NCI-H146 treated with DMSO at 0.1 percent for 48 hours (cell line): ENCODE measurements at regions not wholly inside any gene's neighbourhood (a gene's known extent, or its start where the extent isn't known, plus 50 kb on each side); places are given as distances from the start of the nearest gene placed in this dataset.
A peak's percentile ranks its signal among the peaks of the same experiment; 100 is the strongest.

Experiments used
- DNase-seq: peaks from one replicate; lab custom pipeline; 2025; ENCODE audit not compliant: unreplicated experiment; lab: John Stamatoyannopoulos, UW

GRCh38 chr5:96340357-96340756, 92.7 kb downstream of the PCSK1 start:
- DNase-seq, result no peak

DNA sequence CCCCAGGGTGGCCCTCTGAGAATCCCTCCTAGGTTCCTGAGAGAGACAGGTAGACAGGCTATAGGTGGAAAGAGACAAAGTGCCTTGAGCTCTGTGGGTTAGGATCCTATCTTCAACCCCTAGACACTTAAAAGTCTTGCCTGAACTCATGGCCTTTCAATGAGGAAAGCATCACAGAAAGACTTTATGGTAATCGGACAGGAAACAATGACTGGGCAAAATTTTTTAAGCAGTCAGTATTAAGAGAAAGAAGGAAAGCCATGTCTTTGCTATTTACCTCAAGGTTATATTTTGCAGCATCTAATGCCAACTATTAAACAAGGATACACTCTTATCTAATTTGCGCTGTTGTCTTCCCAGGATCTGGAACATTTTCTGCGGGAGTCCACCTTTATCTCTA, 93.2 kb downstream of the PCSK1 start:
- DNase-seq, result no peak

DNA sequence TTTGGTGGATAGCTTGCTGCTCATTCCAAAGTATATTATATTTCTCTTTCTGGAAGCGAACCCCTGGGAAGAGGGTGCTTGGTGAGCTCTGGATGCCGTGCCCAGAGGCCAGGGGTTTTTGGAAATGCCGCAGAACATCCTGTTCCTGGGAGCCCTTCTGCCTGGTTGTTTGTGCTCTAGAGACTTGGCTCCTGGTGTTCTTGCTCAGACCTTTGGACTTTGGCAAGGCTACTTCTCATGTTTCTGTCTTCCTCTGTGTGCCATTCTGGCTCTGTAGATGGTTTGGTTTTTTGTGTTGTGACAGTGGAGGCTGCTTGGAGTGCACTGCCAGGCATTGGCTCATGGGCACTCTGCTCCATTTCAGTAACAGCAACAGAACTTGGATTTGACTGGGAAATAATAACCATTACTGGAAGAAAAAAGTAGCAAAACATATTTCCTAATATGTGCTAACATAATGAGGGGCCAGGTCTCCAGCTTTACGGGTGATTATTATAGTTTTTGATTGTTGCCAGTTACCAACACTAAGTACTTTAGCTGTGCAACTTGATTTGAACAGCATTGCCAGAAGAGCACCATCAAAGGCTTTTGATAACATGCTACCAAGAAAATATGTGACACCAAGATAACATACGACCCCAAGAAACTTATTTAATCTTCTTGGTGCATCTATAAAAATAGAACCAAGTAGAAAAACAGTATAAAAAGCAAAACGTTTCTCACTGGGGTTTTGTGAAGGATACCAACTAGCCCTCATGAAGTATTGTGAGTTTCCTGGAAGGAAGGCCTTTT, 94.2 kb downstream of the PCSK1 start:
- DNase-seq, result no peak

DNA sequence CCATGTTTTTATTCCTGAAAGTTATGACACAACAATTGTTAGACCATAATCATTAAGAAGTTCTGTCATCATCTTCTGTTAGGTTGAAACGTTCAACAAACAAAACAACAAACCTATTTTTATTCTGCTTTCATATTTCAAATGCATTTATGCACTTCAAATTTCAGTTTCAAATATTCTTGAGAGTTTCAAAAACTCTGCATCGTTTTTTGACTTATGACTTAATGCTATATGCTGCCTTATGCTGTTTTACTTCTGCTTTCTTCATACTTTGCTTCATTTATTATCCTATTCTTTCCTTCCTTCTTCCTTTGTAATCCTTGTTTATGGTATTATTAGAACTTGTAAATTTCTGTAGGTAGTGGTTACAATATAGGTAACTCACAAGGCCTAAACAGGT, 95.0 kb downstream of the PCSK1 start:
- no peak for DNase-seq

GRCh38 chr5:96337048-96337781, 95.8 kb downstream of the PCSK1 start:
- DNase-seq, result no peak

- peak; percentile 9 for DNase-seq
Measured at GRCh38 chr5:96336351-96336985, 96.6 kb downstream of the PCSK1 start.

- DNase-seq, result no peak
Measured at GRCh38 chr5:96335873-96336272, 97.2 kb downstream of the PCSK1 start.

DNA sequence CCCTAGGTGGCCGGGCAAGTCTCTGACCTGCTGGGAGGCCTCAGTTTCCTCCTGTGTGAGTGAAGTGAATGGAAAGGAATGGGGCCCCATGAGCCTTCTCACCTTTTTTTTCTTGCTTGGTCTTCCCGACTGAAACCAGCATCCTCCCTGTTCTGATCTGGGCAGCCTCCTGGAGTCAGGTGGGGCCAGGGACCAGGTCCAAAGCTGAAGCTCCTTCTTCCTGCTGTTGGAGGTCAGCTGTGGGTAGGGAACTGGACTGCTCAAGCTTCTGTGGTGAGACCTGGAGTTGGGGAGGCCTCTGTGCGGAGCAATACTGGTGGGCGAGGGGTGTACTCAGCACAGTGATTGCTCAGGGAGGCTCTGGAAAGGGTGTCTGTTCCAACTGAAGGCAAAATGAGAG, 99.7 kb downstream of the PCSK1 start:
- DNase-seq, result no peak

DNA sequence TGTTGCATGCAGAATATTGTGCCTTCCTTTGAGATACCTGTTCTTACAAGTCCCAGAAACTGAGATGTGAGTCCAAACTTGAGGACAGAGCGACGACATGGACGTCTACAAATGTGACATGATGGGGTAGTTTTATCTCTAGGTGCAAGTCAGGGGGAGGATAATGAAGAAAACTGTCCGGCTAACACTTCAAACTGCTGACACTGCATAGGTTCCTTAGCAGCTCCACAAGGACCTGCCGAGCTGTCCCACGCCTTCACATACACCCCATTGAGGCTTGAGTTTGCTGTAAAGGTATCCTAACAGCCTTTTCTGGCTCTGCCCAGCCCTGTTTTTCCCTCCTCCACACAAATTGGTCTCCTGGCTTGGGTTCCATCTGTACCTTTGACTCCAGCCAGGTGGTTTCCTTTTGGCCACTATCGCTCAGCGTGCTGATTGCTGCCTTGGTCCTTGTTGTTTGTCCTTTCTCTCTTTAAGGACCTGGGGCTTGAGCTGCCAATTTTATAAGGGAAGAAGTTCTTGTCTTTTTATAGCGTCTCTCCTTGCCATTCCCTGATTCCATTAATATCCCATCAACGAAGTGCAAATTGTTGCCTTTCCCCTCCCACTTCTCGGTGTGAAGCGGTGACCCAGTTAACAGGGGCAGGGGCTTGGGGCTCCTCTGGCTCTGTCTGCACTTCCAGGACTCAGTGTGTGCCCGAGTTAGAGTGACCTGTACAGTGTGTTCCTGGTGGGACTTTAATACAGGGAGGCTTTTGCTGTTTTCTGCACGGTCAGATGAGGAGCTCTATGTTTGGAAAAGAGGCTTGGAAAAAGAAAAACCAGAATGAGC, 100.3 kb downstream of the PCSK1 start:
- DNase-seq, result no peak

- no peak for DNase-seq
Measured at GRCh38 chr5:96331681-96332361, 101.2 kb downstream of the PCSK1 start.

DNA sequence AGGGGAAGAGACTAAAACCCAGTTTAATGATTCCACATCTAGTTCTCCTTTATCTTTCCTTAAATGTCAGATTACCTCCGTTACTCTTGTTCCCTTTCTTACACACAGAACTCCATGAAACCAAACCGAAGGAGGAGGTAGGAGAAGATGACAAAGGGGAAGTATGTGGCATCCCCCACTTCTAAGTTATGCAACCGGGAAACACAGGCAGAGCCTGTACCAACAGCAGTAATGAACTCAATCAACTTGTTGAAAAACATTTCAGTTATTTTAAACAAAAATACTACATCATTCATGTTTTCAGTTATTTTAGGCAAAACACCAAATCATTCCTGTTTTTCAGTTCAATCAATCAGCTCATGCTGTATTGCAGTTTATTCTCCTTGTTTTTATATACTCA, 101.8 kb downstream of the PCSK1 start:
- DNase-seq, result no peak

DNA sequence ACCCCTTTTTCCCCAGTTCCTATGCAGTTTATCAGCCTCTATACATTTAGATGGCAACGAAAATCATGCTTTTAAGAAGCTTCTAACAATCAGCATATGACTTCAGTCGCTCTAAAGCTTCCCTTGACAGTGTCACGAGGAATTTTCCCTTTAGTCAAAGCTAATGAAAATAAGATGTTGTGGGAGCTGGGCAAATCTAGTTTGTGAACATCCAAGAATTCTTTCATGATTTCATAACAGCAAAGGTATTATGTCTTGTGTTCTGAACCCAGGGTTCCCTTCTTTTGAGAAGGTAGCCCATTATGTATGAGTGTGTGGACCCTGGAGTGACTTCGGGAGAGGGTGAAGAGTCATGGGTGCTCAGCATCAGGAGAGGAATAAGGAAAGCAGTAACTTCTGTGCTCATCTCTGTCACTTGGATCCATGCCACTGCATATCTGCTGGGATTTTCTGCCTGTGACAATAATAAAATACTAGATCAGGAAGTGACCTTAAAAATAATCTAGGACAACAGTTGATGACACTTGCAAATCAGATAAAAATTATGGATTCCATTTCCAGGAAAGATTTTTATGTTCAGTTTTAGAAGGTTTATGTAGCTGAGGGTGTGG, 102.4 kb downstream of the PCSK1 start:
- no peak for DNase-seq

GRCh38 chr5:96329886-96330529, 103.0 kb downstream of the PCSK1 start:
- DNase-seq, result no peak

- DNase-seq, result no peak
Measured at GRCh38 chr5:96329289-96329688, 103.8 kb downstream of the PCSK1 start.

DNA sequence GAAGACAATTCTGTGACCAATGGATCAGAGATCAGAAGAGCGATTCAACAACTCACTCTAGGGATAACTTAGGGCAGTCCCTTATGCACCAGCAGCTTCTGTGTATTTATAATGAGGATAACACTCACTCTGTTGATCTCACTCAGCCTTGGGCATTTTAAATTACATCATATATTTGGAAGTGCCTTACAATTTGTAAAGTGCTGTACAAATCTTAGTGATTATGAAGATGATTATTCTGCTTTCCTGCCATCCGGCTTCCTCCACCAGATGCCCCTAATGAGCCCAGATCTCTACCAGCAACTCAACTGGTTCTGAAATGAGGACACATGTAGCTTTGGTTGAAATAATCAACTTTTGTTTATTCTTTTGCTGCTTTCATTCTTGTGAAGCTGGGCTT, 105.3 kb downstream of the PCSK1 start:
- no peak for DNase-seq

DNA sequence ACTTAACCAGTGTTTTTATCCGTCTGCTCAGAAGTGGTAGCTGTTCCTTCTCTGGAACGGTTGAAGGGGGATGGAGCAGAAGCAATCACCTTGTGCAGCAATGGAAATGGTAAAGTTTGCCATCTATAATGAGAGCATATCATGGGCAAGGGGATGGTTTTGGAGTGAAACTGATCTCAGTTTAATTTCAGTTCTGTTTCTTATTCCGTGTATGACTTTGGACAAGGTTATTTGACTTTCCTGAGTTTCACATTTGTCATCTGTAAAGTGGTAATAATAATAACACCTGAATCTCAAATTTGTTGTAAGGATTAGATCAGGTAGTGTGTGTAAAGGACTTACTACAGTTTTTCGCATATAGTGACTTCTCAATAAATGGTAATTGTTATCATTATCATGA, 106.1 kb downstream of the PCSK1 start:
- no peak for DNase-seq

GRCh38 chr5:96324708-96325107, 108.3 kb downstream of the PCSK1 start:
- DNase-seq, result no peak

GRCh38 chr5:96322865-96323264, 110.2 kb downstream of the PCSK1 start:
- DNase-seq, result no peak

DNA sequence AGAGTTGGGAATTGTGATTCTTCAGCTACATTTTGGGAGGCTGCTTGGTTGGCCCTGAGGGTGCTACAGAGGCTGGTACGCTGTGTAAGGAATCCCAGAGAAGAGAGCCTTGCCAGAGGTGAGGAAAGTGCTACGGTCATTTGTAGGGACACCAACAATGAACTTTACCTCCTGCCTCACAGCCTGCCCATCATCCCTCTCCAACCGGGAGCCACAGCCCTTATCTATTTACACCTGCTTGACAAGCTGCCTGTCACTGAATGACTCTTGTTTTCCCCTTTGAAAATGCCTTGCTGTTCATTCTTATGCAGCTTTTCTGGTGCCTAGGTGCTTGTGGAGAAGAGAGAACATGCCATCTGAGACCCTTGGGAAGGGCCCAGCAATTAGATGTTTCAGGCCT, 110.8 kb downstream of the PCSK1 start:
- DNase-seq, result no peak

GRCh38 chr5:96321345-96321744, 111.7 kb downstream of the PCSK1 start:
- no peak for DNase-seq
